ENCODE measurements at regions not wholly inside any gene's neighbourhood (a gene's known extent, or its start where the extent isn't known, plus 50 kb on each side); places are given as distances from the start of the nearest gene placed in this dataset.
A peak's percentile ranks its signal among the peaks of the same experiment; 100 is the strongest.
"Not testable (repeated sequence)": the region's sequence is repeated elsewhere in the genome, so short reads cannot be mapped to it uniquely, and the experiment has no call there.

DNA sequence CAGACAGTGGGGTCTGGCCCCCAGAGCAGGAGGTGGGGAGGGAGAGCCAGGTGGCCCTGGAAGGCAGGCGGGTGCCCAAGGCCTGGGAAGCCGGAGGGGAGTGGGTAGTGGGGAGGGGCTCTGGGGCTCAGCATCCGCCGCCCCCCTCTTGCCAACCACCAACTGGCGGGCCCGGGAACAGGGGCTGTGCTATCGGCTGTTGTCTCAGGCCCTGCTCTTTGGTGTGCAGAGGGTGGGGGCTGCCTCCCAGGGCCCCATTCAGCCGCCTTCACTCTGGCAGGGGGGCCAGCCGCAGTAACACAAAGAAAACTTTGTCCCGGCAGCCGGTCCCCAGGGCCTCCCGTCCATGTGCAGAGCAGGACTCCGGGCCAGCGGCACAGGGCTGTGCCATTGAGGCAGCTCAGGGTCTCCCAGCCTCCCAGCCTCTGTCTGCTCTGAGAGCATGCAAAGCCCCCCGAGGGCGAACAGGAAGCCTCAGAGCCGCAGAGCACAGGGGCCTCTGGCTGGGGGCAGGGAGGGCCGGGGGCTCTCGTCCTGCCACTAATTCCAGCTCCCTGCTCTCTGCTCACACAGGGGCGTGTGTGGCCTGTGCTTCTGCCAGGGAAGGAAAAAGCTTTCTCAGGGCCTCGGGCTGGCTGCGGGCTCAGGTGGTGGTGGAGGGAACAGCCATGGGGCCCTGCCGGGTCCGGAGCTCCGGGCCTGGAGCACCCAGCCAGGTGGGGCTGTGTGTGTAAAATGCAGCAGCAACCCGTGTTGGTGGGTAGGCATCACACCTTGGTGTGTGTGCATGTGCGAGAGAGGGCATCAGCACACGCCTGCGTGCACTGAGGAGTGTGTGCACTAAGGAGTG is 54.2 kb upstream of the NOTCH1 start:
- ATAC-seq (no peak), DNase-seq (no peak)
- no peaks in the 10 kb centered on the region for H3K4me1 ChIP-seq
- H3K36me3 ChIP-seq, result no peaks in the 10 kb centered on the region
- no peak overlapping the region for H3K4me3 ChIP-seq
- no peaks in the 10 kb centered on the region for H3K27me3 ChIP-seq
- no peak overlapping the region for H3K27ac ChIP-seq
- WGBS (ENCODE audit: insufficient coverage, low coverage, low lambda C conversion rate, missing lambda C conversion rate), result 63% methylated on average over 7 of the region's 29 CpGs
- no peak for TF ChIP-seq POLR2A (IDR thresholded peaks at IDR 0.05)
- TF ChIP-seq, protein P1, sequence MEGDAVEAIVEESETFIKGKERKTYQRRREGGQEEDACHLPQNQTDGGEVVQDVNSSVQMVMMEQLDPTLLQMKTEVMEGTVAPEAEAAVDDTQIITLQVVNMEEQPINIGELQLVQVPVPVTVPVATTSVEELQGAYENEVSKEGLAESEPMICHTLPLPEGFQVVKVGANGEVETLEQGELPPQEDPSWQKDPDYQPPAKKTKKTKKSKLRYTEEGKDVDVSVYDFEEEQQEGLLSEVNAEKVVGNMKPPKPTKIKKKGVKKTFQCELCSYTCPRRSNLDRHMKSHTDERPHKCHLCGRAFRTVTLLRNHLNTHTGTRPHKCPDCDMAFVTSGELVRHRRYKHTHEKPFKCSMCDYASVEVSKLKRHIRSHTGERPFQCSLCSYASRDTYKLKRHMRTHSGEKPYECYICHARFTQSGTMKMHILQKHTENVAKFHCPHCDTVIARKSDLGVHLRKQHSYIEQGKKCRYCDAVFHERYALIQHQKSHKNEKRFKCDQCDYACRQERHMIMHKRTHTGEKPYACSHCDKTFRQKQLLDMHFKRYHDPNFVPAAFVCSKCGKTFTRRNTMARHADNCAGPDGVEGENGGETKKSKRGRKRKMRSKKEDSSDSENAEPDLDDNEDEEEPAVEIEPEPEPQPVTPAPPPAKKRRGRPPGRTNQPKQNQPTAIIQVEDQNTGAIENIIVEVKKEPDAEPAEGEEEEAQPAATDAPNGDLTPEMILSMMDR (IDR thresholded peaks at IDR 0.05), result no peak
- H3K9me3 ChIP-seq, result no peaks in the 10 kb centered on the region
- intact Hi-C loops (cut with DNase I), result no loop called here

DNA sequence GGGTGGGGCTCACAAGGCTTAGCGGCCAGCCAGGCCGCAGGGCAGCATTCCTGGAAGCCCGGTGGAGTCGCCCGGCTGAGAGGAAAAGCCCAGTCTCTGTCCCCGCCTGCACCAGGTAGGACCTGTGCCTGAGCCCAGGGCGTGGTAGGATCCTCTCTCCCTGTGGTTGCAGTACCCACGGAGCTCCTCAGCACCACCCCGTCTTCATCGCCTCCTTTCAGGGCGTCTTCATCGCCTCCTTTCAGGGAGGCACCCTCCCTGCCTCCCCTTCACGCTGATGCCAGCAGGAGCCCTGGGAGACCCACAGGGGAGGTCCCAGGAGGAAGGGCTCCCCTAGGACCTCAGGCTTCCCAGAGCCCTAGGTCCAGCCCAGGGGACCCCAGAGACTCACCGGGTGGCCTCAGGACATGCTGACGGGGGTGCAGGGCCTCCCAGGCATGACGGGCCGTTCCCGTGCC is 53.3 kb upstream of the NOTCH1 start:
- Histone ChIP-seq H3K27me3 (no peaks in the 10 kb centered on the region), H3K36me3 (no peaks in the 10 kb centered on the region), H3K27ac (no peak overlapping the region), H3K9me3 (no peaks in the 10 kb centered on the region), H3K4me1 (no peaks in the 10 kb centered on the region), H3K4me3 (no peak overlapping the region)
- DNase-seq (no peak), ATAC-seq (peak in 2 of 4 donors; percentile 18 to 31)
- WGBS (ENCODE audit: insufficient coverage, low coverage, low lambda C conversion rate, missing lambda C conversion rate), result 96% methylated on average over 11 of the region's 18 CpGs
- intact Hi-C loops (cut with DNase I), result no loop called here
- TF ChIP-seq, protein P1 (IDR thresholded peaks at IDR 0.05), result no peak
- TF ChIP-seq POLR2A (IDR thresholded peaks at IDR 0.05), result no peak

DNA sequence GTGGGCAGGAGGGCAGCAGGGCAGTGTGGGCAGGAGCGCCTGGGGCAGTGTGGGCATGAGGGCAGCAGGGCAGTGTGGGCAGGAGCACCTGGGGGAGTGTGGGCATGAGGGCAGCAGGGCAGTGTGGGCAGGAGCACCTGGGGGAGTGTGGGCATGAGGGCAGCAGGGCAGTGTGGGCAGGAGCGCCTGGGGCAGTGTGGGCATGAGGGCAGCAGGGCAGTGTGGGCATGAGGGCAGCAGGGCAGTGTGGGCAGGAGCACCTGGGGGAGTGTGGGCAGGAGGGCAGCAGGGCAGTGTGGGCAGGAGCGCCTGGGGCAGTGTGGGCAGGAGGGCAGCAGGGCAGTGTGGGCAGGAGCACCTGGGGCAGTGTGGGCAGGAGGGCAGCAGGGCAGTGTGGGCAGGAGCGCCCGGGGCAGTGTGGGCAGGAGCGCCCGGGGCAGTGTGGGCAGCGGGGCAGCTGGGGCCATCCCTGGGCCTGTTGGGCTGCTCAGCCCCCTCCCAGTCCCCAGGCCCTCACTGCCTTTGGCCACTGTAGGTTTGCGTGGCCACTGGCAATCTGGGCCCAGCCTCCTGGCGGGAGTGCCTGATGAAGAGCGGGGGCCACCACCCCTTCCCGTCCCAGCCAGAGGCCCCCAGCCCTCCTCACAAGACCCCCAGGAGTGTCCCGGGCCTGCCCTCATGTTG is 52.7 kb upstream of the NOTCH1 start:
- H3K9me3 ChIP-seq; H3K27ac ChIP-seq; H3K4me3 ChIP-seq; DNase-seq; H3K27me3 ChIP-seq; intact Hi-C loops (cut with DNase I); H3K4me1 ChIP-seq; H3K36me3 ChIP-seq: not testable (repeated sequence)
- WGBS (ENCODE audit: insufficient coverage, low coverage, low lambda C conversion rate, missing lambda C conversion rate), result 80% methylated on average over 1 of the region's 13 CpGs
- peak in 2 of 4 donors; percentile 22 to 23 for ATAC-seq

DNA sequence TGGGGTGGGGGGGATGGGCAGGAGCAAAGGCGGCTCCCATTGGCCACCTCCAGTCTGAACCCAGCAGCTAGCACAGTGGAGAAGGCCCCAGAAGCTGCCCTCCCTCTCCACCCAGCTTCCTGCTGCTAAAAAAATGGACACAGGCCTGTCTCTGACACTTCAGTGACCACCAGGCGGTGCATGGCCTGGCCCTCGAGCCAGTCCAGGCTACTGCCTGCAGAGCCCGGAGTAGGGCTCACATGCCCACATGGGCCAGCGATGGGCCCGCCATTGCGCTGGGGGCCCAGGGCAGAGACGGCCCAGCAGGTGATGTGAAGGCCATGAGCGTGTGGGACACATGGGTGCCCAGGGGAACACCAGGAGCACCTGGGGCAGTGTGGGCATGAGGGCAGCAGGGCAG is 52.1 kb upstream of the NOTCH1 start:
- no peak overlapping the region for H3K27ac ChIP-seq
- H3K9me3 ChIP-seq, result no peaks in the 10 kb centered on the region
- H3K36me3 ChIP-seq, result no peaks in the 10 kb centered on the region
- intact Hi-C loops (cut with DNase I), result no loop called here
- no peaks in the 10 kb centered on the region for H3K4me1 ChIP-seq
- no peak overlapping the region for H3K4me3 ChIP-seq
- no peak for DNase-seq
- TF ChIP-seq, protein P1 (IDR thresholded peaks at IDR 0.05), result no peak
- TF ChIP-seq POLR2A (IDR thresholded peaks at IDR 0.05), result no peak
- peak in 1 of 4 donors; percentile 32 for ATAC-seq
- no peaks in the 10 kb centered on the region for H3K27me3 ChIP-seq
- WGBS (ENCODE audit: insufficient coverage, low coverage, low lambda C conversion rate, missing lambda C conversion rate), result 88% methylated on average over 6 of the region's 9 CpGs

All from right lobe of liver (tissue), 6 donors.